H1 (cell line): ENCODE measurements at regions not wholly inside any gene's neighbourhood (a gene's known extent, or its start where the extent isn't known, plus 50 kb on each side); places are given as distances from the start of the nearest gene placed in this dataset.

Experiments
- CTCF ChIA-PET: fragments of 300-600 bp; sonication (Branson Sonifier 250); formaldehyde crosslinking; loops from one replicate; lab custom pipeline; 2021; ENCODE audit not compliant: partially characterized antibody; lab: Charles Lee
- POLR2A ChIA-PET: fragments of 300-600 bp; sonication (Branson Sonifier 250); formaldehyde crosslinking; loops from one replicate; lab custom pipeline; 2021; ENCODE audit warnings: inconsistent platforms; ENCODE audit not compliant: partially characterized antibody; lab: Charles Lee
- DNase-seq, 2 experiments: peaks; one replicate each; pipeline versions ENCODE4 v3.0.0 to v3.0.0-alpha.2; 2010 to 2022; ENCODE audit warnings: low spot score in 2 of 2, low read depth in 1 of 2, mixed read lengths in 1 of 2
- FAIRE-seq: peaks from 2 replicates; lab custom pipeline; 2011; peaks lifted over from hg19 to GRCh38; lab: Jason Lieb, UNC
- H2AFZ ChIP-seq: 2 replicates; pipeline ENCODE4 v1.8.1; 2012; ENCODE audit warnings: low read length, inconsistent platforms
- H2AK5ac ChIP-seq: 2 replicates; pipeline ENCODE4 v1.6.1; 2013; ENCODE audit warnings: low read depth, low read length
- H2BK120ac ChIP-seq: replicated peaks from 2 replicates; pipeline ENCODE3; 2013; ENCODE audit warnings: low read depth, low read length, inconsistent platforms
- H2BK12ac ChIP-seq: 2 replicates; pipeline ENCODE4 v1.6.1; 2013; ENCODE audit warnings: low read depth, low read length
- H2BK15ac ChIP-seq: 2 replicates; pipeline ENCODE4 v1.6.1; 2013; ENCODE audit warnings: low read length
- H2BK20ac ChIP-seq: 2 replicates; pipeline ENCODE4 v1.6.1; 2013; ENCODE audit warnings: low read length
- H2BK5ac ChIP-seq: 2 replicates; pipeline ENCODE4 v1.6.1; 2013; ENCODE audit warnings: low read depth, low read length
- H3K14ac ChIP-seq: 2 replicates; pipeline ENCODE4 v1.6.1; 2013; ENCODE audit warnings: inconsistent platforms; ENCODE audit not compliant: insufficient read length
- H3K18ac ChIP-seq: 2 replicates; pipeline ENCODE4 v1.6.1; 2013; ENCODE audit warnings: low read length; ENCODE audit errors: extremely low read depth
- H3K23ac ChIP-seq: 2 replicates; pipeline ENCODE4 v1.6.1; 2013; ENCODE audit warnings: inconsistent platforms; ENCODE audit not compliant: insufficient read length
- H3K23me2 ChIP-seq: 2 replicates; pipeline ENCODE4 v1.6.1; 2013; ENCODE audit warnings: low read depth, low read length
- H3K27ac ChIP-seq: 2 replicates; pipeline ENCODE4 v1.6.1; 2011; ENCODE audit warnings: low read depth, low read length, inconsistent platforms
- H3K27me3 ChIP-seq, 4 experiments: replicated peaks in 1 of 4; 1 replicate in 1 of 4; 2 replicates in 3 of 4; pipeline versions ENCODE4 v1.6.1 to v1.8.1; 2011 to 2013; ENCODE audit warnings: low read length in 3 of 4, mild to moderate bottlenecking in 3 of 4, inconsistent platforms in 2 of 4, mixed read lengths in 2 of 4, moderate library complexity in 1 of 4; ENCODE audit not compliant: control insufficient read depth in 3 of 4, insufficient read depth in 3 of 4; ENCODE audit errors: extremely low read depth in 1 of 4
- H3K36me3 ChIP-seq, 4 experiments: 2 replicates each; pipeline versions ENCODE4 v1.6.1 to v1.8.1; 2011 to 2013; ENCODE audit warnings: mild to moderate bottlenecking in 4 of 4, low read length in 3 of 4, moderate library complexity in 2 of 4, control low read depth in 1 of 4, inconsistent platforms in 1 of 4; ENCODE audit not compliant: insufficient read depth in 4 of 4, control insufficient read depth in 2 of 4
- H3K4ac ChIP-seq: replicated peaks from 2 replicates; pipeline ENCODE3; 2013; ENCODE audit warnings: low read length, low read depth, mixed read lengths, inconsistent platforms; ENCODE audit not compliant: insufficient read length
- H3K4me1 ChIP-seq, 4 experiments: replicated peaks in 1 of 4; 1 replicate in 1 of 4; 2 replicates in 3 of 4; pipeline versions ENCODE4 v1.6.1 to v1.8.1; 2011 to 2013; ENCODE audit warnings: low read length in 3 of 4, inconsistent platforms in 2 of 4, mixed read lengths in 1 of 4; ENCODE audit not compliant: insufficient read depth in 4 of 4, control insufficient read depth in 3 of 4
- H3K4me2 ChIP-seq, 2 experiments: 2 replicates each; pipeline versions ENCODE4 v1.6.1 to v1.8.1; 2011 to 2013; ENCODE audit warnings: low read depth in 2 of 2, low read length in 2 of 2, control low read depth in 1 of 2, inconsistent platforms in 1 of 2, mild to moderate bottlenecking in 1 of 2; ENCODE audit not compliant: insufficient read depth in 1 of 2
- H3K4me3 ChIP-seq, 4 experiments: fragments of 200-600, 300-600 bp in 1 of 4; sonication (generic), shearing (Covaris generic), sonication (Bioruptor Twin) in 1 of 4; 2 replicates each; pipeline versions ENCODE4 v1.5.1 to v1.8.1; 2011 to 2016; ENCODE audit warnings: low read length in 4 of 4, low read depth in 3 of 4, control low read depth in 2 of 4, inconsistent platforms in 2 of 4, mild to moderate bottlenecking in 2 of 4, mixed read lengths in 1 of 4, moderate library complexity in 1 of 4; ENCODE audit not compliant: insufficient read depth in 2 of 4; ENCODE audit errors: extremely low read depth in 1 of 4
- H3K56ac ChIP-seq: replicated peaks from 2 replicates; pipeline ENCODE3; 2013; ENCODE audit warnings: low read depth, mild to moderate bottlenecking, mixed read lengths, low read length, inconsistent platforms; ENCODE audit not compliant: insufficient read length
- H3K79me1 ChIP-seq: 2 replicates; pipeline ENCODE4 v1.6.1; 2013; ENCODE audit warnings: low read depth, low read length, control low read depth
- H3K79me2 ChIP-seq, 2 experiments: 2 replicates each; pipeline versions ENCODE4 v1.6.1 to v1.8.1; 2012 to 2013; ENCODE audit warnings: low read length in 2 of 2, mild to moderate bottlenecking in 2 of 2, inconsistent platforms in 1 of 2; ENCODE audit not compliant: insufficient read depth in 2 of 2, control insufficient read depth in 1 of 2
- H3K9ac ChIP-seq, 4 experiments: replicated peaks in 1 of 4; 1 replicate in 1 of 4; 2 replicates in 3 of 4; pipeline versions ENCODE4 v1.6.1 to v1.8.1; 2011 to 2013; ENCODE audit warnings: low read depth in 3 of 4, low read length in 3 of 4, control low read depth in 2 of 4, mild to moderate bottlenecking in 2 of 4, moderate library complexity in 2 of 4, inconsistent platforms in 1 of 4; ENCODE audit errors: extremely low read depth in 1 of 4
- H3K9me3 ChIP-seq, 2 experiments: 2 replicates each; pipeline versions ENCODE4 v1.6.1 to v1.8.1; 2012 to 2013; ENCODE audit warnings: mild to moderate bottlenecking in 2 of 2, moderate library complexity in 2 of 2, control low read depth in 1 of 2, inconsistent platforms in 1 of 2, low read depth in 1 of 2, low read length in 1 of 2, mixed read lengths in 1 of 2; ENCODE audit not compliant: insufficient read depth in 2 of 2
- H4K20me1 ChIP-seq, 2 experiments: replicated peaks in 1 of 2; 2 replicates each; pipeline versions ENCODE3 to v1.8.1; 2011 to 2013; ENCODE audit warnings: inconsistent platforms in 2 of 2, low read length in 2 of 2, mild to moderate bottlenecking in 1 of 2; ENCODE audit not compliant: insufficient read depth in 2 of 2, control insufficient read depth in 1 of 2
- H4K5ac ChIP-seq: 2 replicates; pipeline ENCODE4 v1.6.1; 2013; ENCODE audit warnings: low read length, low read depth, mixed read lengths, inconsistent platforms; ENCODE audit not compliant: insufficient read length
- H4K8ac ChIP-seq: 2 replicates; pipeline ENCODE4 v1.8.0; 2013; ENCODE audit warnings: mild to moderate bottlenecking, moderate library complexity, low read length, inconsistent platforms; ENCODE audit not compliant: insufficient read depth; ENCODE audit errors: extremely low read depth
- H4K91ac ChIP-seq: replicated peaks from 2 replicates; pipeline ENCODE3; 2013; ENCODE audit warnings: low read length, mixed read lengths, inconsistent platforms; ENCODE audit not compliant: insufficient read length
- HDAC2 ChIP-seq, 2 experiments: fragments of 300-600 bp in 1 of 2; sonication (generic) in 1 of 2; IDR thresholded peaks; 2 replicates each; pipeline ENCODE4 v1.6.1; 2011 to 2012; ENCODE audit warnings: low read depth in 2 of 2, low read length in 2 of 2, mild to moderate bottlenecking in 2 of 2, moderate library complexity in 2 of 2, borderline replicate concordance in 1 of 2, inconsistent platforms in 1 of 2
- WGBS, 2 experiments: shearing (Covaris generic) in 1 of 2; methylation state at CpG; one replicate each; pipeline versions ENCODE4 v1.1.6 to v1.1.7; 2013 to 2015; ENCODE audit warnings: low lambda C conversion rate in 2 of 2, mixed read lengths in 2 of 2, inconsistent platforms in 1 of 2, low coverage in 1 of 2, missing lambda C conversion rate in 1 of 2; ENCODE audit not compliant: insufficient replicate concordance in 2 of 2, insufficient coverage in 1 of 2, insufficient read length in 1 of 2; ENCODE audit errors: extremely low coverage in 1 of 2, missing lambda C conversion rate in 1 of 2; 5-methylcytosine and 5-hydroxymethylcytosine counted together

DNA sequence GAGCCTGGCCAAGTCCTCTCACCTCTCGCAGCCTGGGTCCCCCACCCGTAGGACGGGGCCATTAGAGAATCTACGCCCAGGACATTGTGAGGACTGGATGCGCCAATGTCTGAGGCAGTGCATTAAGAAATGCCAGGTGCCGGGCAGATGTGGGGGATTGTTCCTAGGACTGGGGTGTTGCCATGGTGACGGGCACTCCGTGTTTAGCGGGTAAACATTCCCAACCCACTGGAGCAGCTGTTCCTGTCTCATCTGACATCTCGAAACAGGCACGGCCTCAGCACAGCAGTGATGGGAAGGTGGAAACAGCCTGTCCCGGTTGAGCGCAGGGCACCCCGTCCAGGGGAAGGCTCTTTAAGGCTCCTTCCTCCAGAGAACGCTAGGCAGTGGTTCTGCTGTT is 99.6 kb upstream of the RTL6 start:
- ChIA-PET POLR2A (no interaction called here), CTCF (interaction anchor here (1.2 kb wide), 1 partner anchor 604 kb away, joined by 3 read pairs; no protein-coding TSS in a partner anchor)
- no peaks in the 10 kb centered on the region for H4K20me1 ChIP-seq

More for the DNA sequence above, 99.6 kb upstream of the RTL6 start:
- FAIRE-seq = no peak
- H3K56ac ChIP-seq = no peak overlapping the region
- no peak for DNase-seq
- no peak overlapping the region for H2BK12ac ChIP-seq
- no peak overlapping the region for H4K8ac ChIP-seq
- H3K4me1 ChIP-seq = peaks cover 0 to 12% (median 7%) of the 10 kb centered on the region in 4 experiments; a peak in 4 of 7 replicates
- no peaks in the 10 kb centered on the region for H3K27me3 ChIP-seq
- WGBS, 2 experiments = 91% methylated on average over 14 of the region's 15 CpGs; no CpG with 5 or more reads in 1 of the 2 experiments
- no peaks in the 10 kb centered on the region for H3K79me2 ChIP-seq
- H4K91ac ChIP-seq = no peak overlapping the region
- no peak overlapping the region for H3K9ac ChIP-seq
- H3K4me2 ChIP-seq = no peak overlapping the region
- no peak overlapping the region for H2BK120ac ChIP-seq
- H2BK15ac ChIP-seq = no peak overlapping the region
- no peak overlapping the region for H2AK5ac ChIP-seq
- no peak overlapping the region for H2BK20ac ChIP-seq
- no peak overlapping the region for H3K4ac ChIP-seq
- no peaks in the 10 kb centered on the region; the same call in 1 of the 2 replicates for H3K79me1 ChIP-seq
- H3K36me3 ChIP-seq = no peaks in the 10 kb centered on the region
- no peak overlapping the region for H3K27ac ChIP-seq
- no peak overlapping the region for H3K4me3 ChIP-seq
- no peak overlapping the region for H2AFZ ChIP-seq
- no peak overlapping the region for H2BK5ac ChIP-seq
- H3K9me3 ChIP-seq = no peaks in the 10 kb centered on the region
- no peaks in the 10 kb centered on the region for H3K23me2 ChIP-seq
- no peak for TF ChIP-seq HDAC2 (IDR thresholded peaks at IDR 0.05; ENCODE audit: borderline replicate concordance in 1 of 2, low read depth in 2 of 2, low read length in 2 of 2)
- no peak overlapping the region for H3K23ac ChIP-seq
- no peak overlapping the region for H3K14ac ChIP-seq
- no peak overlapping the region for H3K18ac ChIP-seq
- H4K5ac ChIP-seq = no peak overlapping the region
